HepG2 (cell line): ENCODE measurements at regions not wholly inside any gene's neighbourhood (a gene's known extent, or its start where the extent isn't known, plus 50 kb on each side); places are given as distances from the start of the nearest gene placed in this dataset.

Experiments used
- ATAC-seq: fragments of 200-7000 bp; cut with Tn5 transposase; 3 replicates; pipeline ENCODE4 v1.9.1; 2020; ENCODE audit warnings: mild to moderate bottlenecking, moderate library complexity
- BruUV-seq: library from RNA; stranded (reverse); fragments of 400-500 nt; replicated peaks from 2 replicates; lab custom pipeline; 2021; lab: Mats Ljungman, UMichigan
- CTCF ChIA-PET: fragments of 300-600 bp; formaldehyde crosslinking; extraction: SDS; loops from one replicate; lab custom pipeline; 2021; ENCODE audit warnings: low total read pairs, inconsistent platforms, low intra/inter-chr PET ratio; lab: Yijun Ruan, JAX
- POLR2A ChIA-PET: fragments of 350-600 bp; sonication (Branson Sonifier 250); formaldehyde crosslinking; loops from one replicate; lab custom pipeline; 2020; ENCODE audit warnings: antibody characterized with exemption, inconsistent platforms; lab: Yijun Ruan, JAX
- DNase-seq: peaks from one replicate; pipeline ENCODE4 v3.0.0-alpha.2; 2015; ENCODE audit warnings: low spot score
- FAIRE-seq: peaks from 3 replicates; lab custom pipeline; 2011; peaks lifted over from hg19 to GRCh38; lab: Jason Lieb, UNC
- H2AFZ ChIP-seq: one replicate; pipeline ENCODE4 v1.6.1; 2011; ENCODE audit warnings: low read length, inconsistent platforms
- H3K27ac ChIP-seq: fragments of 300-600 bp; 3 replicates; pipeline ENCODE4 v1.8.0; 2011; ENCODE audit warnings: mixed run types, mild to moderate bottlenecking, mixed read lengths, low read length, inconsistent platforms; ENCODE audit not compliant: insufficient read depth; ENCODE audit errors: extremely low read length
- H3K27me3 ChIP-seq, 2 experiments: fragments of 200-600 bp in 1 of 2; 2 replicates in 1 of 2; 3 replicates in 1 of 2; pipeline versions ENCODE4 v1.6.0 to v1.8.0; 2011; ENCODE audit warnings: low read length in 2 of 2, mild to moderate bottlenecking in 2 of 2, moderate library complexity in 2 of 2, inconsistent platforms in 1 of 2; ENCODE audit not compliant: insufficient read depth in 2 of 2, control insufficient read depth in 1 of 2
- H3K36me3 ChIP-seq, 2 experiments: fragments of 200-600 bp in 1 of 2; replicated peaks in 1 of 2; 2 replicates in 1 of 2; 3 replicates in 1 of 2; pipeline versions ENCODE4 v1.5.1 to v1.8.0; 2011; ENCODE audit warnings: low read length in 2 of 2, inconsistent platforms in 1 of 2; ENCODE audit not compliant: insufficient read depth in 2 of 2, control insufficient read depth in 1 of 2
- H3K4me1 ChIP-seq: 2 replicates; pipeline ENCODE4 v1.5.1; 2012; ENCODE audit warnings: low read length, inconsistent platforms; ENCODE audit not compliant: insufficient read depth
- H3K4me2 ChIP-seq: 2 replicates; pipeline ENCODE4 v1.6.0; 2011; ENCODE audit warnings: low read depth, low read length, inconsistent platforms
- H3K4me3 ChIP-seq, 3 experiments: fragments of 200-600 bp in 1 of 3; sonication (generic), shearing (Covaris generic) in 1 of 3; replicated peaks in 1 of 3; 2 replicates each; pipeline ENCODE4 v1.5.1; 2011 to 2016; ENCODE audit warnings: low read length in 3 of 3, inconsistent platforms in 2 of 3, low read depth in 2 of 3, mild to moderate bottlenecking in 2 of 3, control low read depth in 1 of 3, mixed read lengths in 1 of 3; ENCODE audit not compliant: insufficient read depth in 1 of 3
- H3K79me2 ChIP-seq: one replicate; pipeline ENCODE4 v1.6.1; 2011; ENCODE audit warnings: low read length, inconsistent platforms; ENCODE audit not compliant: insufficient read depth
- H3K9ac ChIP-seq: 2 replicates; pipeline ENCODE4 v1.6.0; 2011; ENCODE audit warnings: mild to moderate bottlenecking, low read depth, low read length, inconsistent platforms; ENCODE audit not compliant: insufficient read depth
- H3K9me3 ChIP-seq: 2 replicates; pipeline ENCODE4 v1.5.1; 2012; ENCODE audit warnings: mild to moderate bottlenecking, low read length
- H4K20me1 ChIP-seq: 2 replicates; pipeline ENCODE4 v1.6.0; 2011; ENCODE audit warnings: inconsistent platforms, mild to moderate bottlenecking, low read length, moderate library complexity; ENCODE audit not compliant: insufficient read depth
- FIP1L1 ChIP-seq: fragments of 200-400 bp; formaldehyde crosslinking; IDR thresholded peaks from 2 replicates; pipeline ENCODE4 v1.6.1; 2018; ENCODE audit warnings: low read depth, mild to moderate bottlenecking, low read length, moderate library complexity, borderline replicate concordance; ENCODE audit not compliant: insufficient read depth
- FOXA1 ChIP-seq, 2 experiments: fragments of 450-650 bp in 1 of 2; sonication (generic) in 1 of 2; formaldehyde crosslinking in 1 of 2; IDR thresholded peaks; 2 replicates each; pipeline versions ENCODE4 v1.4.0 to v1.6.1; 2016 to 2020; ENCODE audit warnings: missing genetic modification reagents in 1 of 2
- GABPA ChIP-seq, 2 experiments: IDR thresholded peaks; 2 replicates each; pipeline ENCODE4 v1.6.1; 2011 to 2016; ENCODE audit warnings: low read depth in 2 of 2, low read length in 1 of 2, missing biosample characterization in 1 of 2, missing genetic modification characterization in 1 of 2
- MED1 ChIP-seq: sonication (generic); formaldehyde crosslinking; IDR thresholded peaks from 2 replicates; pipeline ENCODE4 v1.4.0; 2020; ENCODE audit warnings: missing genetic modification reagents
- PHF5A ChIP-seq: IDR thresholded peaks from one replicate; pipeline ENCODE4 v1.6.1; 2018; ENCODE audit warnings: low read depth, missing genetic modification reagents; ENCODE audit not compliant: unreplicated experiment
- RFX5 ChIP-seq: IDR thresholded peaks from 2 replicates; pipeline ENCODE4 v1.6.1; 2011; ENCODE audit warnings: low read depth, low read length, improper control_type of control experiment
- SNAPC2 ChIP-seq: sonication (generic); formaldehyde crosslinking; IDR thresholded peaks from 2 replicates; pipeline ENCODE4 v1.8.1; 2022; ENCODE audit warnings: mild to moderate bottlenecking, missing genetic modification reagents
- SSRP1 ChIP-seq: IDR thresholded peaks from 2 replicates; pipeline ENCODE4 v1.6.1; 2016; ENCODE audit warnings: control low read depth
- ZNF335 ChIP-seq: sonication (generic); formaldehyde crosslinking; IDR thresholded peaks from 2 replicates; pipeline ENCODE4 v1.4.0; 2020; ENCODE audit warnings: missing genetic modification reagents
- ZNF589 ChIP-seq: sonication (generic); formaldehyde crosslinking; conservative IDR thresholded peaks from 2 replicates; pipeline ENCODE4 v1.8.0; 2022; ENCODE audit warnings: mild to moderate bottlenecking, moderate library complexity, missing genetic modification reagents
- ZNF775 ChIP-seq: sonication (generic); formaldehyde crosslinking; IDR thresholded peaks from 2 replicates; pipeline ENCODE4 v1.4.0; 2020; ENCODE audit warnings: missing genetic modification reagents, mild to moderate bottlenecking, moderate library complexity, borderline replicate concordance
- WGBS: methylation state at CpG from one replicate; pipeline ENCODE4 v1.1.6; 2017; ENCODE audit warnings: low lambda C conversion rate; 5-methylcytosine and 5-hydroxymethylcytosine counted together
- in situ Hi-C: cut with HindIII; loops from 2 replicates; pipeline ENCODE4 v1.10.0; 2017; ENCODE audit warnings: low pct_unique_long_range_greater_than_20kb; ENCODE audit not compliant: extremely low pct_ligation_motif_present
- intact Hi-C: fragments of 100-400 bp; cut with micrococcal nuclease; formaldehyde crosslinking; loops from one replicate; pipeline ENCODE4 v1.10.0; 2022; ENCODE audit not compliant: unreplicated experiment
- TF ChIP-seq, protein P1 (sequence below): IDR thresholded peaks from 2 replicates; pipeline ENCODE4 v1.6.1; 2018; ENCODE audit warnings: missing genetic modification reagents
- TF ChIP-seq, protein P2 (sequence below): sonication (generic); formaldehyde crosslinking; IDR thresholded peaks from 2 replicates; pipeline ENCODE4 v1.4.0; 2020; ENCODE audit warnings: mild to moderate bottlenecking, low read depth, missing genetic modification reagents

DNA sequence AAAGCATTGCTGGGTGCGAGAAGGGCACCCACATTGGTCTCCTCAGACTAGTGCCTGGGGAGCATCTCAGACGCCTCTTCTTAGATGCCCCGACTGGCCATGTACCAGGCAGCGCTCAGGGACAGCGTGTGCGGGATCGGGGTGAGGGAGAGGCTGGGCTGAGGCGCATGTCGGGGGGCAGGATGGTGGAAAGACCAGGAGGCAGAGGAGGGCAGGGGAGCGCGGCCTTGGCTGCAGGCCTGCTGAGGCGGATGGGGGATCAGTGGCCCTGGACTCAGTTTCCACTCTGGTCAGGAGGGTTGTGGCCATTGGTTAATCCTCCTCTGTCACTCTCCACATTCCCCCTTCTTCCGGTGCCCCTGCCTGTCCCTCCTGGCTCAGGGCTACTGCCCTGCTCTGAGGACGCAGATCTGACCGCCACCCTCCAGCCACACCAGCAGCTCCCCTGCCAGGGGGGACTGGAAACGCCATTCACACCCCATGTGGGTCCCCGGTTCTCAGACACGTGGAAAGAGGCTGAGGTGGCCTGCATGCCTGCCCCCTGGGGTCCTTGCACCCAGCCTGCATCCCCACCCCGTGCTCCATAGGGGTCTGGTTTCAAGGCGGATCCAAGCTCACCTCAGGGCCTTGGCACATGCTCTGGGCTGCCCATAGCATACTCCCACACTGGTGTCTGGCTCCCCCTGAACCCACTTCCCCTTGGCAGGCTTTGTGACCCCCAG, 105.9 kb downstream of the CPZ start:
- Histone ChIP-seq H3K9me3 (no peaks in the 10 kb centered on the region), H3K27ac (no peak overlapping the region), H2AFZ (no peak overlapping the region), H4K20me1 (no peaks in the 10 kb centered on the region), H3K79me2 (no peaks in the 10 kb centered on the region), H3K9ac (no peak overlapping the region), H3K36me3 (no peaks in the 10 kb centered on the region)
- no peak for ATAC-seq
- intact Hi-C loops (no loop called here), in situ Hi-C loops (no loop called here)
- ChIA-PET CTCF (no interaction called here), POLR2A (no interaction called here)
- TF ChIP-seq, protein P1, sequence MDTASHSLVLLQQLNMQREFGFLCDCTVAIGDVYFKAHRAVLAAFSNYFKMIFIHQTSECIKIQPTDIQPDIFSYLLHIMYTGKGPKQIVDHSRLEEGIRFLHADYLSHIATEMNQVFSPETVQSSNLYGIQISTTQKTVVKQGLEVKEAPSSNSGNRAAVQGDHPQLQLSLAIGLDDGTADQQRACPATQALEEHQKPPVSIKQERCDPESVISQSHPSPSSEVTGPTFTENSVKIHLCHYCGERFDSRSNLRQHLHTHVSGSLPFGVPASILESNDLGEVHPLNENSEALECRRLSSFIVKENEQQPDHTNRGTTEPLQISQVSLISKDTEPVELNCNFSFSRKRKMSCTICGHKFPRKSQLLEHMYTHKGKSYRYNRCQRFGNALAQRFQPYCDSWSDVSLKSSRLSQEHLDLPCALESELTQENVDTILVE, result no peak
- TF ChIP-seq SSRP1 (CRISPR knock-in tag) (no peak), RFX5 (no peak), GABPA (IDR thresholded peaks at IDR 0.05; ENCODE audit: low read depth, low read length) (no peak), GABPA (CRISPR knock-in tag; IDR thresholded peaks at IDR 0.05; ENCODE audit: low read depth) (no peak), FIP1L1 (no peak), ZNF589 (no peak), ZNF335 (CRISPR knock-in tag) (no peak), FOXA1 (IDR thresholded peaks at IDR 0.05) (no peak), FOXA1 (CRISPR knock-in tag; IDR thresholded peaks at IDR 0.05) (no peak), ZNF775 (no peak), PHF5A (CRISPR knock-in tag) (no peak), SNAPC2 (CRISPR knock-in tag) (no peak), MED1 (CRISPR knock-in tag) (no peak)
- TF ChIP-seq, protein P2, sequence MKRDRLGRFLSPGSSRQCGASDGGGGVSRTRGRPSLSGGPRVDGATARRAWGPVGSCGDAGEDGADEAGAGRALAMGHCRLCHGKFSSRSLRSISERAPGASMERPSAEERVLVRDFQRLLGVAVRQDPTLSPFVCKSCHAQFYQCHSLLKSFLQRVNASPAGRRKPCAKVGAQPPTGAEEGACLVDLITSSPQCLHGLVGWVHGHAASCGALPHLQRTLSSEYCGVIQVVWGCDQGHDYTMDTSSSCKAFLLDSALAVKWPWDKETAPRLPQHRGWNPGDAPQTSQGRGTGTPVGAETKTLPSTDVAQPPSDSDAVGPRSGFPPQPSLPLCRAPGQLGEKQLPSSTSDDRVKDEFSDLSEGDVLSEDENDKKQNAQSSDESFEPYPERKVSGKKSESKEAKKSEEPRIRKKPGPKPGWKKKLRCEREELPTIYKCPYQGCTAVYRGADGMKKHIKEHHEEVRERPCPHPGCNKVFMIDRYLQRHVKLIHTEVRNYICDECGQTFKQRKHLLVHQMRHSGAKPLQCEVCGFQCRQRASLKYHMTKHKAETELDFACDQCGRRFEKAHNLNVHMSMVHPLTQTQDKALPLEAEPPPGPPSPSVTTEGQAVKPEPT, result no peak
- TF ChIP-seq, all 625 proteins: peak for 0
- WGBS, result 28% methylated on average over 3 of the region's 20 CpGs
- FAIRE-seq (no peak), DNase-seq (no peak)
- peaks cover 14 to 73% of the 10 kb centered on the region in 2 experiments; a peak in 4 of 5 replicates for H3K27me3 ChIP-seq
- H3K4me2 ChIP-seq, result no peak overlapping the region
- no TSS peak for BruUV-seq
- H3K4me1 ChIP-seq, result no peaks in the 10 kb centered on the region
- H3K4me3 ChIP-seq, result no peak overlapping the region
